Fibroblast of lung (primary cell): ENCODE measurements at regions not wholly inside any gene's neighbourhood (a gene's known extent, or its start where the extent isn't known, plus 50 kb on each side); places are given as distances from the start of the nearest gene placed in this dataset.

ENCODE experiments used
- DNase-seq, 2 donors: peaks; one replicate each; pipeline versions ENCODE4 v3.0.0 to v3.0.0-alpha.2; 2010; ENCODE audit warnings: low read depth in 2 of 2
- H2AFZ ChIP-seq: 2 replicates; pipeline ENCODE4 v1.5.1; 2012; ENCODE audit warnings: low read length, control low read depth, inconsistent platforms
- H3K27ac ChIP-seq: 2 replicates; pipeline ENCODE4 v1.5.1; 2011; ENCODE audit warnings: low read length, control low read depth; ENCODE audit not compliant: insufficient read depth
- H3K27me3 ChIP-seq: 2 replicates; pipeline ENCODE4 v1.5.1; 2011; ENCODE audit warnings: mild to moderate bottlenecking, low read length; ENCODE audit not compliant: control insufficient read depth, insufficient read depth
- H3K36me3 ChIP-seq: 2 replicates; pipeline ENCODE4 v1.5.1; 2011; ENCODE audit warnings: low read length; ENCODE audit not compliant: control insufficient read depth, insufficient read depth
- H3K4me1 ChIP-seq: 2 replicates; pipeline ENCODE4 v1.5.1; 2011; ENCODE audit warnings: low read length; ENCODE audit not compliant: control insufficient read depth, insufficient read depth; ENCODE audit errors: extremely low read depth
- H3K4me2 ChIP-seq: 2 replicates; pipeline ENCODE4 v1.5.1; 2011; ENCODE audit warnings: low read length, control low read depth; ENCODE audit not compliant: insufficient read depth; ENCODE audit errors: extremely low read depth
- H3K4me3 ChIP-seq, 4 experiments: fragments of 200-600 bp in 1 of 4; sonication (generic) in 1 of 4; replicated peaks in 1 of 4; 2 replicates each; pipeline ENCODE4 v1.5.1; 2011 to 2016; ENCODE audit warnings: low read length in 4 of 4, low read depth in 3 of 4, mild to moderate bottlenecking in 3 of 4, control low read depth in 2 of 4, inconsistent platforms in 1 of 4, mixed read lengths in 1 of 4; ENCODE audit not compliant: insufficient read depth in 1 of 4; ENCODE audit errors: control extremely low read depth in 1 of 4
- H3K79me2 ChIP-seq: 2 replicates; pipeline ENCODE4 v1.5.1; 2012; ENCODE audit warnings: mild to moderate bottlenecking, low read length, inconsistent platforms; ENCODE audit not compliant: control insufficient read depth, insufficient read depth
- H3K9ac ChIP-seq: 2 replicates; pipeline ENCODE4 v1.5.1; 2011; ENCODE audit warnings: mild to moderate bottlenecking, low read length, control low read depth; ENCODE audit not compliant: insufficient read depth
- H3K9me3 ChIP-seq: 2 replicates; pipeline ENCODE4 v1.5.1; 2012; ENCODE audit warnings: low read depth, low read length; ENCODE audit not compliant: control insufficient read depth, insufficient read depth
- H4K20me1 ChIP-seq: 2 replicates; pipeline ENCODE4 v1.5.1; 2011; ENCODE audit warnings: low read length; ENCODE audit not compliant: control insufficient read depth, insufficient read depth; ENCODE audit errors: extremely low read depth
- EZH2 ChIP-seq: IDR thresholded peaks from 2 replicates; pipeline ENCODE4 v1.5.1; 2012; ENCODE audit warnings: low read length, control low read depth, mild to moderate bottlenecking; ENCODE audit errors: missing control alignments
- TF ChIP-seq, protein P1 (sequence below), 2 donors: IDR thresholded peaks in 1 of 2; conservative IDR thresholded peaks in 1 of 2; 1 replicate in 1 of 2; 2 replicates in 1 of 2; pipeline ENCODE4 v1.5.1; 2011 to 2012; ENCODE audit warnings: low read length in 2 of 2, control low read depth in 1 of 2, inconsistent platforms in 1 of 2, low read depth in 1 of 2, mild to moderate bottlenecking in 1 of 2

DNA sequence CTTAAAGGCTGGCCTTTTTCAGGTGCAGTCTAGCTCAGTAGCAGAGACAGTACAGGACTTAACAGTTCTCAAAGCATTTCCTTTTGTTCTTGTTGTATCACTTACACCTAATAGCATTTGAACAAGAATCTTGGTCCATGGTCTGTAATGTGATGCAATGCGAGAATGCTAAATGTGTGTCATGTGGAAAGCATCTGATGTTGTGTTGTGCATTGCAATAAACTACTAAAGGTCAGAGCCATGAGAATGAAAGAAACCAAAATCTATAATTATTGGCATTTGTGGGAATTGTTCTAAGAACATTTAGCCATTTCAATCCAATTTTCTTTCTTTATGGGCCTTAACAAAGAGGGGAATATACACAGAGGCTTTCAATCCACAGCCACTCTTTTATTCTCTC lies 324.5 kb upstream of the ROBO2 start:
- Histone ChIP-seq H3K9ac (no peak overlapping the region), H2AFZ (no peak overlapping the region), H3K4me3 (no peak overlapping the region), H3K27me3 (no peaks in the 10 kb centered on the region), H3K36me3 (no peaks in the 10 kb centered on the region), H3K9me3 (no peaks in the 10 kb centered on the region), H3K79me2 (no peaks in the 10 kb centered on the region), H3K27ac (no peak overlapping the region), H3K4me1 (no peaks in the 10 kb centered on the region), H4K20me1 (no peaks in the 10 kb centered on the region), H3K4me2 (no peak overlapping the region)
- peak in 1 of 2 donors; percentile 11 for DNase-seq
- TF ChIP-seq, protein P1, sequence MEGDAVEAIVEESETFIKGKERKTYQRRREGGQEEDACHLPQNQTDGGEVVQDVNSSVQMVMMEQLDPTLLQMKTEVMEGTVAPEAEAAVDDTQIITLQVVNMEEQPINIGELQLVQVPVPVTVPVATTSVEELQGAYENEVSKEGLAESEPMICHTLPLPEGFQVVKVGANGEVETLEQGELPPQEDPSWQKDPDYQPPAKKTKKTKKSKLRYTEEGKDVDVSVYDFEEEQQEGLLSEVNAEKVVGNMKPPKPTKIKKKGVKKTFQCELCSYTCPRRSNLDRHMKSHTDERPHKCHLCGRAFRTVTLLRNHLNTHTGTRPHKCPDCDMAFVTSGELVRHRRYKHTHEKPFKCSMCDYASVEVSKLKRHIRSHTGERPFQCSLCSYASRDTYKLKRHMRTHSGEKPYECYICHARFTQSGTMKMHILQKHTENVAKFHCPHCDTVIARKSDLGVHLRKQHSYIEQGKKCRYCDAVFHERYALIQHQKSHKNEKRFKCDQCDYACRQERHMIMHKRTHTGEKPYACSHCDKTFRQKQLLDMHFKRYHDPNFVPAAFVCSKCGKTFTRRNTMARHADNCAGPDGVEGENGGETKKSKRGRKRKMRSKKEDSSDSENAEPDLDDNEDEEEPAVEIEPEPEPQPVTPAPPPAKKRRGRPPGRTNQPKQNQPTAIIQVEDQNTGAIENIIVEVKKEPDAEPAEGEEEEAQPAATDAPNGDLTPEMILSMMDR (conservative IDR thresholded peaks at IDR 0.05 in 1 of 2, IDR thresholded peaks at IDR 0.05 in 1 of 2; ENCODE audit: low read depth in 1 of 2, low read length in 2 of 2) = no peak
- TF ChIP-seq EZH2 = no peak

GRCh38 chr3:76723366-76723765 lies 316.5 kb upstream of the ROBO2 start:
- no peaks in the 10 kb centered on the region for H4K20me1 ChIP-seq
- H2AFZ ChIP-seq = no peak overlapping the region
- no peaks in the 10 kb centered on the region for H3K36me3 ChIP-seq
- H3K27me3 ChIP-seq = no peaks in the 10 kb centered on the region
- H3K27ac ChIP-seq = no peak overlapping the region
- no peaks in the 10 kb centered on the region for H3K4me1 ChIP-seq
- no peak overlapping the region for H3K4me3 ChIP-seq
- H3K9ac ChIP-seq = no peak overlapping the region
- TF ChIP-seq, protein P1 (conservative IDR thresholded peaks at IDR 0.05 in 1 of 2, IDR thresholded peaks at IDR 0.05 in 1 of 2; ENCODE audit: low read depth in 1 of 2, low read length in 2 of 2) = no peak
- no peak for TF ChIP-seq EZH2
- H3K9me3 ChIP-seq = no peaks in the 10 kb centered on the region
- no peak overlapping the region for H3K4me2 ChIP-seq
- no peaks in the 10 kb centered on the region for H3K79me2 ChIP-seq
- no peak for DNase-seq

DNA sequence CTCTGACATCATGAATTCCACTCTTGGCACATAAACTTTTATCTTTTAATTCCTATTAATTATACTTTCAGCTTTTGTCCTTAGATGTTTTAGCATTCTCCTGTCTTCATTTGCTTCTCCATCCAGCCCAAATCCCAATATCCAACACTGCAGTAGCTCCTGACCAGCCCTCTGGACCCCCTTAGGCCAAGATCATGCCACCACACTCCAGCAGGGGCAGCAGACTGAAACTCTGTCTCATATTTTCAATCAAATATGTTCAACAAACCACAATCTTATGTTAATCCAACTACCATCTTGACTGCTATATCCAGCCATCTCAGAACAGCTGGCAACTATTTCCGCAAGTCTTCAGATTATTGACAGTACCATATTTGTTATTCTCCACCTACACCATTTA lies 315.8 kb upstream of the ROBO2 start:
- Histone ChIP-seq H3K27ac (no peak overlapping the region), H2AFZ (no peak overlapping the region), H4K20me1 (no peaks in the 10 kb centered on the region), H3K4me3 (no peak overlapping the region), H3K79me2 (no peaks in the 10 kb centered on the region), H3K9me3 (no peaks in the 10 kb centered on the region), H3K27me3 (no peaks in the 10 kb centered on the region), H3K4me2 (no peak overlapping the region), H3K4me1 (no peaks in the 10 kb centered on the region), H3K9ac (no peak overlapping the region), H3K36me3 (no peaks in the 10 kb centered on the region)
- DNase-seq = no peak
- no peak for TF ChIP-seq EZH2
- TF ChIP-seq, protein P1 (conservative IDR thresholded peaks at IDR 0.05 in 1 of 2, IDR thresholded peaks at IDR 0.05 in 1 of 2; ENCODE audit: low read depth in 1 of 2, low read length in 2 of 2) = no peak
